A549 (cell line): ENCODE measurements at regions not wholly inside any gene's neighbourhood (a gene's known extent, or its start where the extent isn't known, plus 50 kb on each side); places are given as distances from the start of the nearest gene placed in this dataset.
A peak's percentile ranks its signal among the peaks of the same experiment; 100 is the strongest.

Source experiments
- ATAC-seq, 2 experiments: fragments of 200-7000 bp in 1 of 2; fragments of >200 bp in 1 of 2; cut with Nextera tagmentation in 1 of 2; cut with Tn5 transposase in 1 of 2; 3 replicates each; pipeline versions ENCODE4 v1.8.0 to v1.9.1; 2018 to 2020; ENCODE audit warnings: mild to moderate bottlenecking in 1 of 2, moderate library complexity in 1 of 2
- CTCF ChIA-PET: fragments of 300-600 bp; sonication (Branson Sonifier 250); formaldehyde crosslinking; extraction: SDS; loops from one replicate; lab custom pipeline; 2021; ENCODE audit warnings: antibody characterized with exemption, inconsistent platforms; lab: Yijun Ruan, JAX
- POLR2A ChIA-PET: fragments of 350-600 bp; formaldehyde crosslinking; extraction: SDS; loops from one replicate; lab custom pipeline; 2021; ENCODE audit warnings: antibody characterized with exemption, inconsistent platforms; lab: Yijun Ruan, JAX
- DNase-seq, 2 experiments: peaks; one replicate each; pipeline versions ENCODE4 v3.0.0 to v3.0.0-alpha.2; 2011 to 2016; ENCODE audit warnings: low read depth in 1 of 2, low spot score in 1 of 2
- FAIRE-seq: peaks from 2 replicates; lab custom pipeline; 2011; peaks lifted over from hg19 to GRCh38; lab: Jason Lieb, UNC
- H3K27ac ChIP-seq, 2 experiments: fragments of >200 bp; sonication (Bioruptor Twin); formaldehyde crosslinking; 3 replicates each; pipeline ENCODE4 v1.5.1; 2016 to 2017
- H3K4me1 ChIP-seq: fragments of >200 bp; sonication (Bioruptor Twin); formaldehyde crosslinking; 3 replicates; pipeline ENCODE4 v1.6.1; 2016
- H3K4me2 ChIP-seq: fragments of >200 bp; sonication (Bioruptor Twin); formaldehyde crosslinking; 3 replicates; pipeline ENCODE4 v1.6.1; 2016
- H3K4me3 ChIP-seq: fragments of >200 bp; sonication (Bioruptor Twin); formaldehyde crosslinking; 3 replicates; pipeline ENCODE4 v1.5.1; 2016
- H3K9me3 ChIP-seq: fragments of >200 bp; sonication (Bioruptor Twin); formaldehyde crosslinking; 3 replicates; pipeline ENCODE4 v1.6.1; 2016
- BHLHE40 ChIP-seq: IDR thresholded peaks from 2 replicates; pipeline ENCODE4 v1.6.1; 2012; ENCODE audit warnings: low read depth, low read length, inconsistent platforms
- CBX2 ChIP-seq: fragments of 200-600 bp; sonication (generic); IDR thresholded peaks from 2 replicates; pipeline ENCODE4 v1.6.1; 2016; ENCODE audit warnings: low read depth, mild to moderate bottlenecking, borderline replicate concordance
- CBX8 ChIP-seq: fragments of 200-600 bp; sonication (generic); IDR thresholded peaks from 2 replicates; pipeline ENCODE4 v1.6.1; 2016
- CEBPB ChIP-seq, 2 experiments: fragments of >200 bp in 1 of 2; sonication (Bioruptor Twin) in 1 of 2; formaldehyde crosslinking in 1 of 2; IDR thresholded peaks; 2 replicates each; pipeline ENCODE4 v1.6.1; 2012 to 2016
- EHF ChIP-seq: fragments of 250-450 bp; sonication (Bioruptor Pico); IDR thresholded peaks from 2 replicates; pipeline ENCODE4 v1.5.0; 2020; ENCODE audit warnings: mild to moderate bottlenecking
- ELK1 ChIP-seq: fragments of 150-350 bp; IDR thresholded peaks from 2 replicates; pipeline ENCODE4 v1.6.1; 2014; ENCODE audit warnings: low read depth, mild to moderate bottlenecking, low read length
- EP300 ChIP-seq, 2 experiments: fragments of >200 bp; sonication (Bioruptor Twin); formaldehyde crosslinking; IDR thresholded peaks; 2 replicates in 1 of 2; 3 replicates in 1 of 2; pipeline ENCODE4 v1.6.1; 2016 to 2017
- FOSL2 ChIP-seq, 2 experiments: fragments of 450-650 bp in 1 of 2; fragments of >200 bp in 1 of 2; sonication (Bioruptor Twin) in 1 of 2; formaldehyde crosslinking; IDR thresholded peaks; 2 replicates each; pipeline versions ENCODE4 v1.5.0 to v1.6.1; 2016 to 2020; ENCODE audit warnings: mild to moderate bottlenecking in 1 of 2, moderate library complexity in 1 of 2
- HDAC2 ChIP-seq: fragments of 200-600 bp; sonication (generic); IDR thresholded peaks from 2 replicates; pipeline ENCODE4 v1.6.1; 2016
- HEYL ChIP-seq: fragments of 250-450 bp; sonication (Bioruptor Pico); IDR thresholded peaks from 2 replicates; pipeline ENCODE4 v1.8.0; 2021; ENCODE audit warnings: mild to moderate bottlenecking, moderate library complexity
- JUN ChIP-seq, 2 experiments: fragments of >200 bp; sonication (Bioruptor Twin); formaldehyde crosslinking; IDR thresholded peaks; 2 replicates in 1 of 2; 3 replicates in 1 of 2; pipeline ENCODE4 v1.6.1; 2016 to 2017
- JUNB ChIP-seq: fragments of >200 bp; sonication (Bioruptor Twin); formaldehyde crosslinking; IDR thresholded peaks from 2 replicates; pipeline ENCODE4 v1.6.1; 2016
- POLR2A ChIP-seq: IDR thresholded peaks from 2 replicates; pipeline ENCODE4 v1.6.1; 2012; ENCODE audit warnings: mild to moderate bottlenecking, low read length
- POLR2AphosphoS2 ChIP-seq: conservative IDR thresholded peaks from 2 replicates; pipeline ENCODE4 v1.6.1; 2012; ENCODE audit warnings: low read length, improper control_type of control experiment, inconsistent platforms
- RCOR1 ChIP-seq: fragments of 150-350 bp; IDR thresholded peaks from 2 replicates; pipeline ENCODE4 v1.6.1; 2014; ENCODE audit warnings: antibody characterized with exemption, low read length, low read depth
- REST ChIP-seq: fragments of 200-600 bp; sonication (generic); IDR thresholded peaks from 2 replicates; pipeline ENCODE4 v1.6.1; 2016; ENCODE audit warnings: antibody characterized with exemption, mild to moderate bottlenecking, moderate library complexity
- RFX5 ChIP-seq: fragments of 450-650 bp; IDR thresholded peaks from 2 replicates; pipeline ENCODE4 v1.7.1; 2014; ENCODE audit warnings: antibody characterized with exemption, mild to moderate bottlenecking, moderate library complexity
- SMC3 ChIP-seq: fragments of >200 bp; sonication (Bioruptor Twin); formaldehyde crosslinking; IDR thresholded peaks from 3 replicates; pipeline ENCODE4 v1.6.1; 2018; ENCODE audit warnings: inconsistent platforms
- SREBF2 ChIP-seq: fragments of 450-650 bp; IDR thresholded peaks from 2 replicates; pipeline ENCODE4 v1.6.1; 2014; ENCODE audit warnings: mild to moderate bottlenecking, moderate library complexity
- TFCP2L1 ChIP-seq: fragments of 250-450 bp; sonication (Bioruptor Pico); IDR thresholded peaks from 2 replicates; pipeline ENCODE4 v1.5.0; 2021; ENCODE audit warnings: mild to moderate bottlenecking
- ZC3H11A ChIP-seq: fragments of 450-650 bp; IDR thresholded peaks from 2 replicates; pipeline ENCODE4 v1.6.1; 2014; ENCODE audit warnings: antibody characterized with exemption, mild to moderate bottlenecking
- ZSCAN20 ChIP-seq: fragments of 250-450 bp; sonication (Bioruptor Pico); IDR thresholded peaks from 2 replicates; pipeline ENCODE4 v1.8.0; 2022; ENCODE audit warnings: mild to moderate bottlenecking, moderate library complexity
- WGBS: methylation state at CpG from one replicate; pipeline ENCODE4 v1.1.6; 2017; ENCODE audit errors: missing lambda C conversion rate; 5-methylcytosine and 5-hydroxymethylcytosine counted together

GRCh38 chr7:116357781-116358670 lies 141.5 kb upstream of the CAV2 start (continued):
- TF ChIP-seq REST (no peak), EP300 (IDR thresholded peaks at IDR 0.05) (no peak), CBX2 (no peak), RCOR1 (no peak)

- Histone ChIP-seq H3K4me1 (peaks cover 28% of the 10 kb centered on the region), H3K9me3 (peaks cover 6% of the 10 kb centered on the region; the same call in 2 of the 3 replicates), H3K4me2 (no peak overlapping the region), H3K27ac (peak overlapping the region in 1 of 2 experiments; percentile 17; a peak in 1 of 6 replicates), H3K4me3 (no peak overlapping the region)
- no peak for FAIRE-seq
- no peak for DNase-seq
- ChIA-PET POLR2A (no interaction called here), CTCF (no interaction called here)
- WGBS = 93% methylated on average over 3 of the region's 3 CpGs
- ATAC-seq = no peak
- TF ChIP-seq TFCP2L1 (CRISPR knock-in tag) (no peak), EHF (CRISPR knock-in tag) (no peak), POLR2AphosphoS2 (no peak), SMC3 (no peak), JUNB (no peak), CEBPB (IDR thresholded peaks at IDR 0.05) (no peak), POLR2A (no peak), REST (no peak), ZC3H11A (no peak), ZSCAN20 (no peak), FOSL2 (IDR thresholded peaks at IDR 0.05) (no peak), FOSL2 (CRISPR knock-in tag; IDR thresholded peaks at IDR 0.05) (no peak), JUN (IDR thresholded peaks at IDR 0.05) (no peak), HEYL (CRISPR knock-in tag) (no peak), BHLHE40 (no peak), CBX8 (no peak), SREBF2 (no peak), ELK1 (no peak), RFX5 (no peak), HDAC2 (no peak)
These were observed 137.8 kb upstream of the CAV2 start for GRCh38 chr7:116361767-116362166.
